A549 (cell line): ENCODE measurements at regions not wholly inside any gene's neighbourhood (a gene's known extent, or its start where the extent isn't known, plus 50 kb on each side); places are given as distances from the start of the nearest gene placed in this dataset.

Source experiments
- CTCF ChIP-seq: fragments of >200 bp; sonication (Bioruptor Twin); formaldehyde crosslinking; IDR thresholded peaks from 3 replicates; pipeline ENCODE4 v1.5.1; 2016
- MAX ChIP-seq: IDR thresholded peaks from 2 replicates; pipeline ENCODE4 v1.6.1; 2012

GRCh38 chr2:3034856-3035255 is 342.8 kb downstream of the EIPR1 start:
- TF ChIP-seq CTCF (no peak), MAX (no peak)
